Neural crest cell (in vitro differentiated cells): ENCODE measurements at regions not wholly inside any gene's neighbourhood (a gene's known extent, or its start where the extent isn't known, plus 50 kb on each side); places are given as distances from the start of the nearest gene placed in this dataset.

Source experiments
- DNase-seq: peaks from one replicate; pipeline ENCODE4 v3.0.0; 2021; ENCODE audit warnings: low read depth, mixed read lengths, low spot score
- H3K27ac Mint-ChIP-seq: one replicate; pipeline ENCODE4 v1.8.0; 2021; ENCODE audit warnings: mild to moderate bottlenecking, mixed read lengths; ENCODE audit not compliant: unreplicated experiment
- H3K27me3 Mint-ChIP-seq: 2 replicates; pipeline ENCODE4 v1.8.0; 2021; ENCODE audit warnings: low read depth, mild to moderate bottlenecking, mixed read lengths
- H3K36me3 Mint-ChIP-seq: 2 replicates; pipeline ENCODE4 v1.8.0; 2021; ENCODE audit warnings: low read depth, mild to moderate bottlenecking, mixed read lengths
- H3K4me1 Mint-ChIP-seq: 2 replicates; pipeline ENCODE4 v1.8.0; 2021; ENCODE audit warnings: mixed read lengths
- H3K4me3 Mint-ChIP-seq: one replicate; pipeline ENCODE4 v1.8.0; 2021; ENCODE audit warnings: mild to moderate bottlenecking, mixed read lengths
- H3K9me3 Mint-ChIP-seq: 2 replicates; pipeline ENCODE4 v1.8.0; 2021; ENCODE audit warnings: mixed read lengths
- CTCF ChIP-seq: fragments of 200-600 bp; sonication (generic); conservative IDR thresholded peaks from 2 replicates; pipeline ENCODE4 v1.5.0; 2021; ENCODE audit warnings: antibody characterized with exemption, mild to moderate bottlenecking

GRCh38 chr4:81622028-81622427 is 150.3 kb upstream of the RASGEF1B start:
- no peak overlapping the region for H3K27ac Mint-ChIP-seq
- no peak for TF ChIP-seq CTCF
- H3K36me3 Mint-ChIP-seq = no peaks in the 10 kb centered on the region
- DNase-seq = no peak
- H3K27me3 Mint-ChIP-seq = no peaks in the 10 kb centered on the region
- peaks cover 7% of the 10 kb centered on the region for H3K4me1 Mint-ChIP-seq
- no peaks in the 10 kb centered on the region for H3K9me3 Mint-ChIP-seq
- no peak overlapping the region for H3K4me3 Mint-ChIP-seq

GRCh38 chr4:81621490-81621889 is 149.8 kb upstream of the RASGEF1B start:
- Mint-ChIP-seq H3K4me3 (no peak overlapping the region), H3K27me3 (no peaks in the 10 kb centered on the region), H3K9me3 (no peaks in the 10 kb centered on the region), H3K4me1 (peaks cover 7% of the 10 kb centered on the region), H3K27ac (no peak overlapping the region), H3K36me3 (no peaks in the 10 kb centered on the region)
- DNase-seq = no peak
- no peak for TF ChIP-seq CTCF

GRCh38 chr4:81620442-81620841 is 148.7 kb upstream of the RASGEF1B start:
- H3K27me3 Mint-ChIP-seq = no peaks in the 10 kb centered on the region
- no peak overlapping the region for H3K4me3 Mint-ChIP-seq
- no peak for TF ChIP-seq CTCF
- no peaks in the 10 kb centered on the region for H3K9me3 Mint-ChIP-seq
- no peaks in the 10 kb centered on the region for H3K36me3 Mint-ChIP-seq
- no peak overlapping the region for H3K27ac Mint-ChIP-seq
- DNase-seq = no peak
- peaks cover 2% of the 10 kb centered on the region for H3K4me1 Mint-ChIP-seq

- Mint-ChIP-seq H3K4me3 (no peak overlapping the region), H3K27me3 (no peaks in the 10 kb centered on the region), H3K4me1 (no peaks in the 10 kb centered on the region), H3K27ac (no peak overlapping the region), H3K36me3 (no peaks in the 10 kb centered on the region), H3K9me3 (no peaks in the 10 kb centered on the region)
- TF ChIP-seq CTCF = no peak
- no peak for DNase-seq
Measured at GRCh38 chr4:81617545-81617944, 145.8 kb upstream of the RASGEF1B start.

- no peak for DNase-seq
- no peaks in the 10 kb centered on the region for H3K36me3 Mint-ChIP-seq
- peaks cover 20% of the 10 kb centered on the region for H3K27me3 Mint-ChIP-seq
- no peak overlapping the region for H3K4me3 Mint-ChIP-seq
- no peak overlapping the region for H3K27ac Mint-ChIP-seq
- no peaks in the 10 kb centered on the region for H3K4me1 Mint-ChIP-seq
- H3K9me3 Mint-ChIP-seq = no peaks in the 10 kb centered on the region
- TF ChIP-seq CTCF = no peak
Measured at GRCh38 chr4:81611221-81611620, 139.5 kb upstream of the RASGEF1B start.

GRCh38 chr4:81609844-81610243 is 138.1 kb upstream of the RASGEF1B start:
- H3K4me3 Mint-ChIP-seq = no peak overlapping the region
- peaks cover 7% of the 10 kb centered on the region for H3K4me1 Mint-ChIP-seq
- no peak for TF ChIP-seq CTCF
- H3K27me3 Mint-ChIP-seq = peaks cover 23% of the 10 kb centered on the region
- DNase-seq = no peak
- no peaks in the 10 kb centered on the region for H3K36me3 Mint-ChIP-seq
- no peaks in the 10 kb centered on the region for H3K9me3 Mint-ChIP-seq
- H3K27ac Mint-ChIP-seq = no peak overlapping the region
